Right lobe of liver (tissue), 6 donors: ENCODE measurements at regions not wholly inside any gene's neighbourhood (a gene's known extent, or its start where the extent isn't known, plus 50 kb on each side); places are given as distances from the start of the nearest gene placed in this dataset.

Source experiments
- ATAC-seq, 4 donors: fragments of 200-7000 bp; cut with Tn5 transposase; one replicate each; pipeline ENCODE4 v1.9.1; 2020; ENCODE audit warnings: mild to moderate bottlenecking in 4 of 4, moderate library complexity in 4 of 4
- DNase-seq, 3 donors: peaks; one replicate each; pipeline ENCODE4 v3.0.0-alpha.2; 2020
- H3K27ac ChIP-seq, 3 donors: fragments of 200-600 bp; one replicate each; pipeline ENCODE4 v1.8.0; 2022
- H3K27me3 ChIP-seq, 2 donors: fragments of 200-600 bp; one replicate each; pipeline ENCODE4 v1.8.0; 2022
- H3K36me3 ChIP-seq, 4 donors: fragments of 200-600 bp; sonication (generic) in 1 of 4; one replicate each; pipeline versions ENCODE4 v1.5.1 to v1.8.0; 2017 to 2022; ENCODE audit warnings: control low read depth in 1 of 4
- H3K4me1 ChIP-seq, 4 donors: fragments of 200-600 bp; sonication (generic) in 1 of 4; one replicate each; pipeline versions ENCODE4 v1.5.1 to v1.8.0; 2017 to 2022; ENCODE audit warnings: control low read depth in 1 of 4
- H3K4me3 ChIP-seq, 3 donors: fragments of 200-600 bp; one replicate each; pipeline ENCODE4 v1.8.0; 2022
- H3K9me3 ChIP-seq, 4 donors: fragments of 200-600 bp; sonication (generic) in 1 of 4; one replicate each; pipeline versions ENCODE4 v1.5.1 to v1.8.0; 2017 to 2022; ENCODE audit warnings: control low read depth in 1 of 4
- POLR2A ChIP-seq: fragments of 450-650 bp; IDR thresholded peaks from one replicate; pipeline ENCODE4 v1.6.1; 2017; ENCODE audit warnings: antibody characterized with exemption, mild to moderate bottlenecking
- WGBS: methylation state at CpG from one replicate; pipeline ENCODE4 v1.1.6; 2018; ENCODE audit warnings: low coverage, low lambda C conversion rate; ENCODE audit not compliant: insufficient coverage; ENCODE audit errors: missing lambda C conversion rate; 5-methylcytosine and 5-hydroxymethylcytosine counted together
- intact Hi-C, 2 donors: fragments of 100-400 bp; cut with DNase I; formaldehyde crosslinking; loops; one replicate each; pipeline versions ENCODE4 v1.11.2 to v1.14.1; 2022
- TF ChIP-seq, protein P1 (sequence below), 4 donors: fragments of 200-600 bp in 3 of 4; fragments of 450-650 bp in 1 of 4; IDR thresholded peaks; one replicate each; pipeline versions ENCODE4 v1.5.1 to v1.8.0; 2016 to 2022; ENCODE audit warnings: antibody characterized with exemption in 4 of 4, mild to moderate bottlenecking in 2 of 4
- donor health status: DM: no; HTN: yes; CAD: no.
- donor health status: DM: no; HTN: no; CAD: no.
- donor health status: DM: no; HTN: no; CAD: no.
- donor health status: DM: no; HTN: yes; CAD: no.
- donor health status: DM: no; HTN: yes; CAD: no.

DNA sequence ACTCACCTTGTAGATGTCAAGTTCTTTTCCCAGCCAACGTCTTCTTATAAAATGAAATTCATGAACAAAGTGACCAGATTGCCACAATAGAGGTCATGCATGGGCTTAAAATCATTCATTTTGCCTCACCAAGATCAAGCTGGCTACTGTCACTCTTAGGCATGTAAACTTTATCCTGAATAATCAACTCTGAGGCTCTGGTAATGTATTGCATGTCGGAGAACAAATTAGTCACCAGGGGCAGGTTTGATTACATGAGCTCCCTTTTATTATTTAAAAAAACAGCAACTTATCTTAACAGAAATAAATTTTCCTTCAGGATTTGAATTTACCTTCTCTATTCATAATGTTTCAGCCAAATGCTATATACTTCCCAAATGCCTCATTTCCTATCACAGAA is 112.9 kb upstream of the SP4 start:
- DNase-seq, result no peak
- WGBS, result 44% methylated on average over 1 of the region's 2 CpGs
- ATAC-seq, result no peak
- Histone ChIP-seq H3K27me3 (no peaks in the 10 kb centered on the region), H3K27ac (no peak overlapping the region), H3K9me3 (no peaks in the 10 kb centered on the region), H3K36me3 (no peaks in the 10 kb centered on the region), H3K4me3 (no peak overlapping the region), H3K4me1 (no peaks in the 10 kb centered on the region)
- no peak for TF ChIP-seq POLR2A
- TF ChIP-seq, protein P1, sequence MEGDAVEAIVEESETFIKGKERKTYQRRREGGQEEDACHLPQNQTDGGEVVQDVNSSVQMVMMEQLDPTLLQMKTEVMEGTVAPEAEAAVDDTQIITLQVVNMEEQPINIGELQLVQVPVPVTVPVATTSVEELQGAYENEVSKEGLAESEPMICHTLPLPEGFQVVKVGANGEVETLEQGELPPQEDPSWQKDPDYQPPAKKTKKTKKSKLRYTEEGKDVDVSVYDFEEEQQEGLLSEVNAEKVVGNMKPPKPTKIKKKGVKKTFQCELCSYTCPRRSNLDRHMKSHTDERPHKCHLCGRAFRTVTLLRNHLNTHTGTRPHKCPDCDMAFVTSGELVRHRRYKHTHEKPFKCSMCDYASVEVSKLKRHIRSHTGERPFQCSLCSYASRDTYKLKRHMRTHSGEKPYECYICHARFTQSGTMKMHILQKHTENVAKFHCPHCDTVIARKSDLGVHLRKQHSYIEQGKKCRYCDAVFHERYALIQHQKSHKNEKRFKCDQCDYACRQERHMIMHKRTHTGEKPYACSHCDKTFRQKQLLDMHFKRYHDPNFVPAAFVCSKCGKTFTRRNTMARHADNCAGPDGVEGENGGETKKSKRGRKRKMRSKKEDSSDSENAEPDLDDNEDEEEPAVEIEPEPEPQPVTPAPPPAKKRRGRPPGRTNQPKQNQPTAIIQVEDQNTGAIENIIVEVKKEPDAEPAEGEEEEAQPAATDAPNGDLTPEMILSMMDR (IDR thresholded peaks at IDR 0.05), result no peak
- intact Hi-C loops, result no loop called here

DNA sequence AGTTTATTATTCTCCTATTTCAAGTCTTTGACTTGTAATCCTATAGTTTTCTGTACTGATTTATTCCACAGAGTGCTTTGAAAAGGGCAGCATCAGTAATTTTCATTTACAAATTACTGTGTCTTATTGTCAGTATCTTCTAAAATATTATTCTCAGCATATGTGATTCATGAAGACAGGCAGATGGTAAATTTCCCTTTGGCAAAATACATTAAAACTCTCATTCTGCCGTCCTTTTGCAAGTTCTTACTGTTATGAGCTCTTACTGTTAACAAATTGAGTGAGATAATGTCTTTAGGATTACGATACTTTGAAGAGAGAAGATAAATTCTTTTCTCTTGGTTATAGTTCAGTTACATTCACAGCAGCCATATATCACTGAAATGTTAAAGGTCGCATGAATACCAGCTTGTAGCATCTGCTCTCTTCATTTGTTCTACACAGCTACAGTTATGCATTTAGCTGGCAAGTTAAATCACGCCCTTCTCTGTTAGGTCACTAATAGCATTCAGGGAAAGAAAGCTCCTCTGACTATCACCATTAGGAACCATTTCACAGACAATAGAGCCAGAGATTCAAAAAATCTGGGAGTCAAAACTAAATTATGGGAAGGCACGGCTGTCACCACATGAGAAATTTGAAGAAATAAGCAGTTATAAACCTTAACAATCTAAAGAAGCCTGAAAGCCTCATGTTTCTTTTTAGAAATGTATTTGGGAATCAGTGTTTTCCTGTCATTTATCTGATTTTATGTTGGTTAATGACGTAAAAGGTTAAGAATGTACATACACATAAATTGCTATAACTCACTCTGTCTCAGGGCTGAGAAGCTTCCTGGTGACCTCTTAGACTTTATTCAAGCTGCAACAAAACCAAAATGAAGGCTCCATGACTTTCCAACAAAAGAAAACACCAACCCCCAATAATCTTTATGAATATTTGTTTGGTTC is 109.6 kb upstream of the SP4 start:
- Histone ChIP-seq H3K27me3 (no peaks in the 10 kb centered on the region), H3K27ac (no peak overlapping the region), H3K4me1 (no peaks in the 10 kb centered on the region), H3K36me3 (no peaks in the 10 kb centered on the region), H3K9me3 (no peaks in the 10 kb centered on the region), H3K4me3 (no peak overlapping the region)
- DNase-seq (no peak), ATAC-seq (no peak)
- intact Hi-C loops, result no loop called here
- 62% methylated on average over 6 of the region's 6 CpGs for WGBS
- TF ChIP-seq, protein P1 (IDR thresholded peaks at IDR 0.05), result no peak
- no peak for TF ChIP-seq POLR2A

DNA sequence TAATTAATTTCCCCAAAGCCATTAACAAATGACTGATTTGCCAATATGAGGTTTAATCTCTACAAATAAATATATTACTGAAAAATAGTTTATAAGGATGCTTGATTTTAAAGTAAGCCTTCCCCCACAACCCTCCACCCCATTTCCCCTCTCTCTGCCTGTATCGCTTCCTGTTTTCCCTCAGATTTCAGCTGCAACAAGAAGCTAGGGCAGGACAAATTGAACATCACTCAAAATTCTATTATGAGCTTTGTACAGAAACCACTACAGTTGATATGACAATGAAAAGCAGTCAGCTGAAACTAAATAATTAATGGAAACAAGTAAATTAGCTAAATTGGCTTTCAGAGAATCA is 109.0 kb upstream of the SP4 start:
- no peak for ATAC-seq
- no peak for DNase-seq

DNA sequence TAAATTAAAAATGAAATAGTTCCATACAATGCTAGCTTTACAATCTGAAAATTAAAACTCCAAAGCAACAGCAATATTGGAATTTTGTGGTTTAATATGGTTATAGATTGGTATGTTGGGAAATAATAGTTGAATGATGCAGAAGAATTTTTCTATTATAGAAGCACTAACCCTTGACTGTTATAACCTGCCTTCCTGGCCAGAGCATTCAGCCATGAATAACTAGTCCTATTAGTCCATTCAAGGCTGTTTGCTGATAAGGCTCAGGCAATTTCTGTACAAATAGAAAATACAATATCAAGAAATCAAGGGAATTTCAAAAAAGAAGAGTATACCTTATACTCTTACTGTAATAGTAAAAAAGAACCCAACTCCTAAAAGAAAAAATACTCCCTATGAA is 101.6 kb upstream of the SP4 start:
- Histone ChIP-seq H3K9me3 (no peaks in the 10 kb centered on the region), H3K27me3 (no peaks in the 10 kb centered on the region), H3K4me1 (no peaks in the 10 kb centered on the region), H3K36me3 (no peaks in the 10 kb centered on the region), H3K27ac (no peak overlapping the region), H3K4me3 (no peak overlapping the region)
- DNase-seq (no peak), ATAC-seq (no peak)
- no peak for TF ChIP-seq POLR2A
- TF ChIP-seq, protein P1 (IDR thresholded peaks at IDR 0.05), result no peak
- intact Hi-C loops, result no loop called here

More for the DNA sequence above, 109.0 kb upstream of the SP4 start:
- H3K36me3 ChIP-seq, result no peaks in the 10 kb centered on the region
- H3K9me3 ChIP-seq, result no peaks in the 10 kb centered on the region
- no peak overlapping the region for H3K27ac ChIP-seq
- intact Hi-C loops, result no loop called here
- no peaks in the 10 kb centered on the region for H3K4me1 ChIP-seq
- TF ChIP-seq, protein P1 (IDR thresholded peaks at IDR 0.05), result no peak
- TF ChIP-seq POLR2A, result no peak
- no peak overlapping the region for H3K4me3 ChIP-seq
- WGBS, result 63% methylated on average over 1 of the region's 1 CpG
- H3K27me3 ChIP-seq, result no peaks in the 10 kb centered on the region
